Central memory CD4-positive, alpha-beta T cell (primary cell): ENCODE measurements at regions not wholly inside any gene's neighbourhood (a gene's known extent, or its start where the extent isn't known, plus 50 kb on each side); places are given as distances from the start of the nearest gene placed in this dataset.
"Not testable (repeated sequence)": the region's sequence is repeated elsewhere in the genome, so short reads cannot be mapped to it uniquely, and the experiment has no call there.

Experiments
- DNase-seq: peaks from one replicate; pipeline ENCODE4 v3.0.0; 2022

DNA sequence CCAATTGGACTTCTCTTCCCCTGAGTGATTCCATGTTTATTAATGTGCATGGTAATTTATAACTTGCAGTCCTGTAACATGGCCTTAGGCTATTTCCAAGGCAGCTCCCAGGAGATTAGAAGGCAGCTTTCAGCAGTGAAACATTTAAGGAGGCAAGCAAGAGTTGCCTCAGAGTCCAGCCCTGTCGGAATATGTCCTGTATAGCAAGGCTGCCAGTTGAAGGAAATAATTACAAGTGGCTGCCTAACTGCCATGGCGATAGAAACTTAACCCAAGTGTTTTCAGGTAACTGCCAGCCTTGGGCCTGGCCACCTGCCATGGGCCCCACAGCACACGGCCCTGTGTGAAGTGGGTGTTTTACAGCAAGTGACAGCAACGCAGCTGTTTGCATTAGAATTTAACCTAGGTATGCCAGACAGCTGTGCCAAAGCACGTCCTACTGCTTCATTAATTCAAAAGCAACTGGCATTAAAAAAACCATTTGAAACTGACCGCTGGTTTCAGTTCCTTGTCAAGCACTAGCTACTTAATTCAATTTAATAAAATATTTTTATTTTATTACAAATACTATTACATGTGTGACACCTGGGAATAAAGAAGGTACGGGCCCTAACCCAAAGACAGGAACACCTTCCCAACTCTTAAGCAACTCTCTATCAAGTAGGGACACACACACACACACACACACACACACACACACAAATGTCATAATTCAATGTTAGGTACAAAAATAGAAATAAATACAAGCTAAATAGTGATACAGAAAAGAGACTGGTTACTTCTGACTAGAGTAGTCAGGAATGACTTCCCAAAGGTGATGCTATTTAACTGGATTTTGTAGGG is 151.8 kb upstream of the HEY2 start:
- no peak for DNase-seq

DNA sequence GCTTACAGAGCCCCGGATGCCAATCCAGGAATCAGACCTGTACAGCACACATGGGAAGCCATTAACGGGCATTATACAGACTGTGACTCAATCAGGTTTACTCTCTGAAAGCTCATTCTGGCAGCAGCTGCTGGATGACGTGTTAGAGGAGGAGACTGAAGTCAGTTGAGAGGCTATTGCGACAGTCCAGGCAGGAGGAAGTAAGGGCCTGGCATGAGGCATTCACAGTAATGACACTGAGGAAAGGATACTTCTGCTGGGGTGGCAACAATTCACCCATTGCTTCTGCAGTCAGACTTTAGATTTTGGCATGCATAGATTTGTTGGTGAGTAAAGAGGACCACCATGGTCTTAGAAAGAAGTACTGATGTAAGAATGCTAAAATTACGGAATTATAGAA is 151.0 kb upstream of the HEY2 start:
- DNase-seq, result no peak

GRCh38 chr6:125604257-125604656 is 145.2 kb upstream of the HEY2 start:
- DNase-seq, result no peak

DNA sequence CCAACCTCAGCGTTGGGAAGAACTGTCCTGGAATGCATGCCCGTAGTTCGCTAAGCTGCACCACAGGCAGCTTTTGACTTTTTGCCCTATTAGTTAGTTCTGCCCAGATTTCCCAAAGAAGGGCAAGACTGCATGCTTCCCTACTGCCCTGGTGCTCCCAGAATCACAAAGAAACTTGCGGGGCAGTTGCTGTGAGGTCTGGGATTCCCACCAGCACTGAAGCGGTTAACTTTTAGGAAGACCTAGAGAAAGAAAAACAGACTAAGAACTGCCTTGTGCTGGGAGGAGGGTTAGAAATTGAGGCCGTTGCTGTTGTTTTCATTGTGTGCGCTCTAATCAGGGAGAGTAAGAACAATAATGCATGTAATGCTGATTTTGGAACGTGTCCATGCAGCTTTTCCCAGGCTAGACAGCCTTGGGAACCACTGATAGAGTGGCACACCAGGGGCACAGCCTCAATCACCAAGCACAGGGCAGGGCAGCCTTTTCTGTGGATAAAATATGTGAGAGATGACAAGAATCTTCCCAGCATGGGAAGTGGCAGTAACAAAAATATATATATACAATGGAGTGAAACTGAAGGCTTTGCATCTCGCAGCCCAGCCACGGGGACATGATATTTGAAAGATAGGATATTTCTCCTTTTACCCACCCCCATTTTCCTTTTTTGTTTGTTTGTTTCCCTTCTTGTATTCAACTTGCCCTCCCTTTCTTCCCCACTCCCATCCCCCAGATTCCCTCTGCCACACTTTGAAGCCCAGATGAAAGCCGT is 137.7 kb upstream of the HEY2 start:
- no peak for DNase-seq

DNA sequence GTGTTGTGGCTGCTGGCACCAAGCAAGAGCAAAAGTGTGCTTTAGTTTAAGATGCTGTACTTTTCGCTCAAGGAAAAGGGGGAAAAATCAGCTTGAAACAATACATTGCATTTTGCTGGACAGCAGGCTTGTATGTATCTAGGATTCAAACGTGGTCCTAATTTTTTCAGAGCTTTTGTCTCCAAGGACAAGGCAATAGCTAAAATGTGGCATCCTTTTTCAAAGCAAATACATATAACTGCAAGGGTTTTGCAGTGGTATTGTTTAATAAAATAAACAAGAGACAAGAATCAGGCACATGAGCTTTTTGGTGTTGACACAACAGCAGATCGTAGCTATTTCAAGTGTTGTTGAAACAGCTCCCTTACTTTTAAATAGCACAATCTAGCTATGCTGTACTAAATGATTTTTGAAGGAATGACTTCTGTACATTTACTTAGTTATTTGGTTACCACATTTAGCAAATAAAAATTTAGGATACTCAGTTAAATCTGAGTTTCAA is 137.0 kb upstream of the HEY2 start:
- no peak for DNase-seq

- no peak for DNase-seq
Measured at GRCh38 chr6:125618629-125619028, 130.8 kb upstream of the HEY2 start.

GRCh38 chr6:125623085-125623484 is 126.3 kb upstream of the HEY2 start:
- no peak for DNase-seq

DNA sequence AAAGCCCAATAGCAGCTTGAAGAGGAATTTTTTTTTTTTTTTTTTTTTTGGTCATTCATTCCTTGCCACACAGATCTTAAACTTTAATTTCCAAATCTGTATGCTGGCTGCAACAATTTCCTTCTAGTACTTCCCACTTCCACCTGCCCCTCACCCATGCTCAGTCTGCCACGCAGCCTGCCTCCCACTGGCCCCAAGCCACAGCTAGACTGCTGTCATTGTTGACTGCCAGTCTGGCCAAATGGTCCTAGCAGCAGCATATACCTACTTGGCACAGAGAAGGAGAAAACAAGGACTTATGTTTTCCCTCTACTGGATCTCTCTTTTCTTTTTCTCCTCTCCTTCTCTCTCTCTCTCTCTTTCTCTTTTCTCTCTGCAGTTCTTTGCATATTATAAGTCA is 118.3 kb upstream of the HEY2 start:
- DNase-seq, result no peak

GRCh38 chr6:125636011-125636410 is 113.4 kb upstream of the HEY2 start:
- DNase-seq, result not testable (repeated sequence)

- DNase-seq, result no peak
Measured at GRCh38 chr6:125636671-125637070, 112.8 kb upstream of the HEY2 start.

- no peak for DNase-seq
Measured at GRCh38 chr6:125637207-125637606, 112.2 kb upstream of the HEY2 start.

- DNase-seq, result no peak
Measured at GRCh38 chr6:125639466-125640020, 109.9 kb upstream of the HEY2 start.

DNA sequence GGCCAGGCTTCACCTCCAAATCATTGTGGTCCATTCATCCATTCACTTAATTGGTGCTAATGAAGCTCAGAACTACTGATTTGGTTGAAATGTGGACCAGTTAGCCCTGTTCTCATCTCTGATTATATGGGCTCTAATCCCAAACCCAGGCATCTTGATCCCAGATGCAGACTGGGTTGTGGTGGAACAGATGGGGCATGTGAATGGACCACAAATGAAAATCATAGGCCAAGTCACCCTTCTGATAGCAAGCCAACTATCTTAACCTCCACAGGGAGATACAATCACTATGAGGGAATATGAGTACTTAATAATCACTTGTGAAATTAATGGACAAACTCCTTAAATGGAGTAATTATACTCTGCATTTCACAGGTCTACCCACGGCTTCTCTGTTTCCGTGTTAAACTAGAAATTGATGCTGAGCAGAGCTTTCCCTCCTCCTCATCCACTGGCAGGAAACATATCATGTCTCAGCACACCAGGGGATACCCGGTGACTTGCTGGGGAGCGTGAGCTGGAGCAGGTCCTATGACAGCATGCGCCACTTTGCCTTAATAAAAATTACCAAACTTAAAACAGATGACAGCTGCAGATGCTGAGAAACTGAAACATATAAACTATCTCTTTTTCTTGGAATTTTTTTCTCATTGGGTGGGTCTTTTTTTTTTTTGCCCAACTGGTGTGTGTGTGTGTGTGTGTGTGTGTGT is 108.8 kb upstream of the HEY2 start:
- no peak for DNase-seq

DNA sequence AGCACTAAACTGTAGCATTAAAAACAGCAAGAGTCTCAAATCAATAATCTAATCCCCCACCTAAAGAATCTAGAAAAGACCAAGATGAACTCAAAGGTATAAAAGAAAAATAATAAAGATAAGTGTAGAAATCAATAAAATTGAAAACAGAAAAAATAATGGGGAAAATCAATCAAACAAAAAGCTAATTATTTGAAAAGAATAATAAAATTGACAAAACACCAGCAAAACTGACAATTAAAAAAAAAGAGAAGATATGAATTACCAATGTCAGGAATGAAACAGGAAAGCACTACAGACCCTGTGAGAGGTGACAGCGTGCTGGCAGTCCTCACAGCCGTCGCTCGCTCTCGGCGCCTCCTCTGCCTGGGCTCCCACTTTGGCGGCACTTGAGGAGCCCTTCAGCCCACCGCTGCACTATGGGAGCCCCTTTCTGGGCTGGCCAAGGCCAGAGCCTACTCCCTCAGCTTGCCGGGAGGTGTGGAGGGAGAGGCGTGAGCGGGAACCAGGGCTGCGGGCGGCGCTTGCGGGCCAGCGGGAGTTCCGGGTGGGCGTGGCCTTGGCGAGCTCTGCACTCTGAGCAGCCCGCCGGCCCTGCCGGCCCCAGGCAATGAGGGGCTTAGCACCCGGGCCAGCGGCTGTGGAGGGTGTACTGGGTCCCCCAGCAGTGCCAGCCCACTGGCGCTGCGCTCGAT is 105.3 kb upstream of the HEY2 start:
- DNase-seq, result not testable (repeated sequence)

DNA sequence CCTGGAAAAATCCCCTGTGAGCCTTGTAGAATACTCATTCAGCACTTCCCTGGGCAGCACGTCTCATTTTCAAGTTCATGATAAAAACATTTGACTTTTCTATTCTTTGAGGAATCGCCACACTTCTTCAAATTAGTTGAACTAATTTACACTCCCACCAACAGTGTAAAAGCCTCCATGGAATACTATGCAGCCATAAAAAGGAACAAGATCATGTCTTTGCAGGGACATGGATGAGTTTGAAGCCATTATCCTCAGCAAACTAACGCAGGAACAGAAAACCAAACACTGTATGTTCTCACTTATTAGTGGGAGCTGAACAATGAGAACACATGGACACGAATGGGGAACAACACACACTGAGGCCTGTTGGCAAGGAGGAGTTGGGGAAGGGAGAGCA is 102.0 kb upstream of the HEY2 start:
- no peak for DNase-seq

DNA sequence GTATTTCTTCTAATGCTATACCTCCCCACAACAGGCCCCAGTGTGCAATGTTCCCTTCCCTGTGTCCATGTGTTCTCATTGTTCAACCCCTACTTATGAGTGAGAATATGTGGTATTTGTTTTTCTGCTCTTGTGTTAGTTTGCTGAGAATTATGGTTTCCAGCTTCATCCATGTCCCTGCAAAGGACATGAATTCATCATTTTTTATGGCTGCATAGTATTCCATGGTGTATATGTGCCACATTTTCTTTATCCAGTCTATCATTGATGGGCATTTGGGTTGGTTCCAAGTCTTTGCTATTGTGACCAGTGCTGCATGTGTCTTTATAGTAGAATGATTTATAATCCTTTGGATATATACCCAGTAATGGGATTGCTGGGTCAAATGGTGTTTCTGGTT is 95.7 kb upstream of the HEY2 start:
- not testable (repeated sequence) for DNase-seq

GRCh38 chr6:125655511-125655910 is 93.9 kb upstream of the HEY2 start:
- no peak for DNase-seq

GRCh38 chr6:125656287-125656870 is 93.1 kb upstream of the HEY2 start:
- DNase-seq, result no peak

- DNase-seq, result no peak
Measured at GRCh38 chr6:125658136-125658535, 91.3 kb upstream of the HEY2 start.

- DNase-seq, result no peak
Measured at GRCh38 chr6:125658759-125659431, 90.5 kb upstream of the HEY2 start.

GRCh38 chr6:125659887-125660286 is 89.5 kb upstream of the HEY2 start:
- DNase-seq, result no peak
